HG02885 (cell line): ENCODE measurements at regions not wholly inside any gene's neighbourhood (a gene's known extent, or its start where the extent isn't known, plus 50 kb on each side); places are given as distances from the start of the nearest gene placed in this dataset.
"Not testable (repeated sequence)": the region's sequence is repeated elsewhere in the genome, so short reads cannot be mapped to it uniquely, and the experiment has no call there.

Source experiments
- ATAC-seq: cut with Tn5 transposase; IDR thresholded peaks from one replicate; pipeline ENCODE4 v1.9.1; 2021; ENCODE audit warnings: mild to moderate bottlenecking; ENCODE audit not compliant: unreplicated experiment, poor library complexity

DNA sequence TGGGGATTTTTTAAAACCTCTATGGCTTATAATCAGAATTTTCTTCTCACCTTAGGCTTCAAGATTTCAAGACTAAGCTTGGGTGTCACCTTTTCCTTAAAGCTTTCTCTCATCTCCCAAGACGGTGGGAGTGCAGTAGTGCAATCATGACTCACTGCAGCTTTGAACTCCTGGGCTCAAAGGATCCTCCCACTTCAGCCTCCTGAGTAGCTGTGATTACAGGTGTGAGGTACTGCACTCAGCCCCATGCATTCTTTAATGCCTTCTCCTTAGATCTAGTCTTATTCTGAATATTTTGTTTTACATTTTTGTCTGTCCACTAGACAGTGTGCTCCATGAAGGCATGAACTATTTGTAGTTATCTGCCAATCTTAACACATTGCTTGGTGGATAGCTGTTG is 55.7 kb upstream of the FAT3 start:
- ATAC-seq, result no peak

GRCh38 chr11:92167571-92167970 is 57.0 kb upstream of the FAT3 start:
- ATAC-seq, result no peak

DNA sequence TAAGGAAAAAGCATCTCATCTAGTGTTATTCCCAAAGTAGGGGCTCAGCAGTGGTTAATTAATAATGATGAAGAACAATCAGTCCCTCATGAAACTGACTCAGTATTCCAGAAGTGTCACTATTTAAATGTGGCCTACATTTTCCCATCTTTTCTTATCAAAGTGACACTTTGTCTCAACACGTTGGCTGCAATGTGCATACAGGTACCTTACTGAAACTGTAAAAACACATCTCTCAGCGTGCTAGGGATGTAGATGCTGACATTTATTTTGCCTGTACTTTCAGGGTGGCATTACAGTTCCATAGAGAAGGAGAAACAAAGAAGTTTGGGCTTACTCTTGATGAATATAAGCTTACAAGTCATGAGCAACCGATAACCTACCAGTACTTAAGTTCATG is 58.3 kb upstream of the FAT3 start:
- ATAC-seq, result no peak

DNA sequence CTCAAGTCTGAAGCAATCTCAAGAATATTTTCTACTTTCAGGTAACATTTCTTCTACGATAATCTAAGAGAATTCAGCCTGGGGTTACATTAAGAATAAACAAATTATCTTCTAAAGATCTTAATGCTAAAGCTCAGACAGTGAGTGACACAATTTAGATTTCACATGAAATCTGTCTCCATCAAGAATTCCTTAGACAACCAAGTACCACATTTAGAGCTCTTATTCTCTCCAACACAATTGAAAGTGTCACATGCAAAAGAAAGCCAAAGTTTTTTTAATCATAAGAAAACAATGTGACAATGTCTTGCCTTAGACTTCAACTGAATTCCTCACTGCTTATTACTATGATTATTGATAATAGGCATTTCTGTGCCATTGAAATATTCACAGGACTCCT is 60.7 kb upstream of the FAT3 start:
- no peak for ATAC-seq

DNA sequence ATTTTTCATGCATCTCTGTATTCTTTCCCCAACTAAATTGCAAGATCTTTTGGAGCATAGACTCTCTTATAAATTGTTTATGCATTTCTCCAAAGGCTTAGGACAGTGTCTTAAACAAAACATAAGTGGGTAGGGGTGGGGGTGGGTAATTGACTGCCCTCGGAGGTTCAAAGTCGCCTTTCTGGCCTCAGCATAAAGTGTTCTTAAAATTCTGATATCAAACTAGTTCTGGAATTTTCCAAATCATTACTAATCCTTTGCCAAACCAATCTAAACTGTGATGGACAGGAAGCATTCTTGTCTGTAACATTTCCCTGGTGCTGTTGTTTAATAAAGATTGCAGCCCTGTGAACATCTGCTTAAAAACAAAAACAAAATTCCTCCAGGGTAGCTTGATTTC is 61.8 kb upstream of the FAT3 start:
- ATAC-seq, result no peak

DNA sequence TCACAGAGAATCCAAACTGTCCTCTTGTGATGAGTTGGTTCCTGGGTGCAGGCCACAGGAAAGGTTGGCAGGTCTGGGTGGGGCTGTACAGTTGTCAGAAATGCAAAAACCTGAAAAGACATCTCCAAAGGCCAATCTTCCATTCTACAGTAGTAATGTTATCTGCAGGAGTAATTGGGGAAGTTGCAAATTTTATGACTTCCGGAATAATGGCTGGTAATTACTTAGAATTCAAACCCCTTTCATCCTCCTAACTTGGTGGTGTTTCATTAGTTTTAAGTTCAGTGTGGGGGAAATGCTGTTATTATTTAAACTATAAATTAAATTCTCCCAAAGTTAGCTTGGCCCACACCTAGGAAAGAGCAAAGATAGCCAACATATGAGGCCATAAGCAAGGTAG is 64.7 kb upstream of the FAT3 start:
- no peak for ATAC-seq

DNA sequence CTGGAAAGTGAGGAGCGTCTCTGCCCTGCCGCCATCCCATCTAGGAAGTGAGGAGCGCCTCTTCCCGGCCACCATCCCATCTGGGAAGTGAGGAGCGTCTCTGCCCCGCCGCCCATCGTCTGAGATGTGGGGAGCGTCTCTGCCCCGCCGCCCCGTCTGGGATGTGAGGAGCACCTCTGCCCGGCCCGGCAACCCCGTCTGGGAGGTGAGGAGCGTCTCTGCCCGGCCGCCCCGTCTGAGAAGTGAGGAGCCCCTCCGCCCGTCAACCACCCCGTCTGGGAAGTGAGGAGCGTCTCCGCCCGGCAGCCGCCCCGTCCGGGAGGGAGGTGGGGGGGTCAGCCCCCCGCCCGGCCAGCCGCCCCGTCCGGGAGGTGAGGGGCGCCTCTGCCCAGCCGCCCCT is 67.2 kb upstream of the FAT3 start:
- ATAC-seq, result not testable (repeated sequence)

- no peak for ATAC-seq
These were observed 70.0 kb upstream of the FAT3 start for GRCh38 chr11:92154611-92155010.

DNA sequence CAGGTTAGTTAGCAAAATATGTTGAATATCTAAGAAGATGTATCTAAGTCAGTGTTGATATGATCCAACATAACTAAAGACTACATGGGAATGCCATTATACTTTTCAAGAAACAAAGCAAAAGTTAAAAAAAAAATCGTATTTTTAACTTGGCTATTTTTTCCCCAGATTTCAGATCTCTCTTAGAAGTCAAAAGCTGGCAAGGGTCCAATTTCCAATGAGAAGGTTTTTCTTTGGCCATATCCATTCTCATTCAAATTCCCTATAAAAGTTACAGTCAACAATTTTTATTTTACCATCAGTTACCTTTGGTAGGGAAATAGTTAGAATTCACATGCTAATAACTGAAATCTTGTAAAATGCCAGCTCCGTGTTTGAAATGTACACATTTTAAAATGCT is 70.5 kb upstream of the FAT3 start:
- no peak for ATAC-seq

GRCh38 chr11:92153542-92153941 is 71.1 kb upstream of the FAT3 start:
- ATAC-seq, result no peak

GRCh38 chr11:92152245-92152644 is 72.4 kb upstream of the FAT3 start:
- no peak for ATAC-seq

GRCh38 chr11:92149996-92150395 is 74.6 kb upstream of the FAT3 start:
- no peak for ATAC-seq

- ATAC-seq, result no peak
These were observed 82.9 kb upstream of the FAT3 start for GRCh38 chr11:92141725-92142124.

GRCh38 chr11:92141159-92141558 is 83.5 kb upstream of the FAT3 start:
- no peak for ATAC-seq

- no peak for ATAC-seq
These were observed 84.6 kb upstream of the FAT3 start for GRCh38 chr11:92140021-92140420.

GRCh38 chr11:92138296-92138695 is 86.3 kb upstream of the FAT3 start:
- ATAC-seq, result no peak

DNA sequence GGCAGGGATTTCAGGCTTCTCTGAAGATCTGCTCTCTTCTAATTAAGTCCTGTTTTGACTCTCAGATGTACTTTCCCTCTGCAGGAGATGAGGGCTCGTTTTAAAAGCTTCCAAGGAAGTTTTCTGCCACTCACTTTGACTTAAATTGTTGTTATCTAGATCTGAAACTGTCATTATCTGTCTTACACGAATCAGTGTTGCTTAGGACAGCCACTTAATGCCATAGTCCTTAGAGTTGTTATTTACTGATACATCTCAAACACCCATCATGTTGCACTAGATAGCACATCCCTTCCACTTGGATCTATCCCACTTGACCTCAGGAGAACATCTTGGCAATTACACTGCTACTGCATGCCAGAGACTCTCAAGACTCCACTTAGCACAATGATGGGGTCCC is 86.9 kb upstream of the FAT3 start:
- ATAC-seq, result no peak

DNA sequence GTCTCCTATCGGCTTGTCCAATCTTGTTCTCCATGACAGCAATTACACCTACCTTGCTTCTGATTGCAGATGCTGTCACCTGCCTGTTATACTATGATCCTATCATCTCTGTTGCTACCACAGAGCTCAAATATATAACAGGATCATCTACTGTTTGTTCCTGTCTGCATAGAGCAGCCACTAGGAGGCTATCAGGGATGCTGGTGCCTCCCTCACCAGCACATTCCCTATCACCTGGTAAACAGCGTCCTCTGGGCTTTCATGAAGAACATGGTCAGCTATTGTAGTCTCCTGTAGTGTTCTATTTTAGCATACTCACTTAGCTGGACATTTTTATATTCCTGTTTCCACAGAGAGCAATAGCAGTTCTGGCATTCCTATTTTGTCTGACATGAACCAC is 87.8 kb upstream of the FAT3 start:
- ATAC-seq, result no peak

- ATAC-seq, result no peak
These were observed 93.2 kb upstream of the FAT3 start for GRCh38 chr11:92131289-92131865.

DNA sequence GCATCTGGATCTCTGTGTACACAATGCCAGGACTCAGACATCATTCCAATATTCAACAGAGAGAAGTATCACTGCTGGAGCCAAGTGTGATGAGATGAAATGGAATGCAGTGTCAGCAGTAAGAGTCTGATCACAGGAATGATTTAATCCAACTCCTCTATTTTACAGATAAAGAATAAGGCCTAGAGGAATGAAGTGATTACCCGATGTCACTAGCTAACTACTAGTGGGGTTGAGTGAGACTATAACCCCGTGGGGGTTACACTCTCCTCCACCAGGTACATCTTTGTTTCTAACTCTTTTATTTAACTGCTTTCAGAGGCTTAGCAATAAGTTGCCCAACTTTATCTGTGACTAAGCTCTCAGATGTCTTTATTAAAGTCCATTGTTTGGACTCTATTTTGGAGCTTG is 94.2 kb upstream of the FAT3 start:
- ATAC-seq, result no peak

DNA sequence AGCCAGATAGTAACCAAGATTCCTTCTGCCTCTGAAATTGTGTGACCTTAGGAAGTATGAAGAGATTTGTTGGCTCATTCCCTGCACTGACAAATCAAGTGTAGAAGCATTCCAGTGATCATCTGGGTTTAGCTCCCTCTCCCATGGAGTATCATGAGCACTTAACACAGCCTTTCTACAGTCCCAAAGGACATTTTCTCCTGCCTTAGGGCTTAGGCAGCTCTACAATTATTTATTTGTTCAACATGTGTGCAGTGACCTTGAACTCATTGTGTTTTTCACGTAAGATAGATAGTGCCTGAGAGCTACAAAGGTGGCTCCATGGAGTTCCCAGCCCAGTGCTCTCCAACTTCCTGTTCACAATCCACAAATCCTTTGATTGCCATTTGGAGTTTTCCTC is 94.8 kb upstream of the FAT3 start:
- ATAC-seq, result no peak

GRCh38 chr11:92128026-92128425 is 96.6 kb upstream of the FAT3 start:
- no peak for ATAC-seq

- ATAC-seq, result no peak
These were observed 99.3 kb upstream of the FAT3 start for GRCh38 chr11:92125321-92125720.
